AG09309 (cell line): ENCODE measurements at regions not wholly inside any gene's neighbourhood (a gene's known extent, or its start where the extent isn't known, plus 50 kb on each side); places are given as distances from the start of the nearest gene placed in this dataset.
A peak's percentile ranks its signal among the peaks of the same experiment; 100 is the strongest.

Source experiments
- DNase-seq: peaks from one replicate; pipeline ENCODE4 v3.0.0-alpha.2; 2010; ENCODE audit warnings: low read depth
- H3K4me3 ChIP-seq: 2 replicates; pipeline ENCODE4 v1.5.1; 2011; ENCODE audit warnings: mild to moderate bottlenecking, low read depth, low read length, moderate library complexity; ENCODE audit not compliant: control insufficient read depth
- CTCF ChIP-seq: IDR thresholded peaks from 2 replicates; pipeline ENCODE4 v1.5.1; 2011; ENCODE audit warnings: mild to moderate bottlenecking, low read depth, low read length, inconsistent platforms; ENCODE audit not compliant: insufficient read depth, control insufficient read depth; ENCODE audit errors: missing control alignments

- no peak for DNase-seq
- no peak overlapping the region for H3K4me3 ChIP-seq
- TF ChIP-seq CTCF, result no peak
Measured at GRCh38 chr16:87129771-87130170, 187.4 kb downstream of the C16orf95 start.

GRCh38 chr16:87131061-87131995 is 185.9 kb downstream of the C16orf95 start:
- no peak for TF ChIP-seq CTCF
- no peak for DNase-seq
- no peak overlapping the region for H3K4me3 ChIP-seq

GRCh38 chr16:87131996-87132345 is 185.2 kb downstream of the C16orf95 start:
- no peak overlapping the region for H3K4me3 ChIP-seq
- no peak for DNase-seq
- TF ChIP-seq CTCF, result no peak

- no peak for TF ChIP-seq CTCF
- DNase-seq, result peak; percentile 27
- H3K4me3 ChIP-seq, result no peak overlapping the region
Measured at GRCh38 chr16:87132361-87133014, 184.7 kb downstream of the C16orf95 start.

- TF ChIP-seq CTCF, result no peak
- DNase-seq, result no peak
- H3K4me3 ChIP-seq, result no peak overlapping the region
Measured at GRCh38 chr16:87133112-87133850, 183.9 kb downstream of the C16orf95 start.

- DNase-seq, result no peak
- TF ChIP-seq CTCF, result no peak
- H3K4me3 ChIP-seq, result no peak overlapping the region
Measured at GRCh38 chr16:87133966-87134627, 183.1 kb downstream of the C16orf95 start.
